ENCODE measurements at regions not wholly inside any gene's neighbourhood (a gene's known extent, or its start where the extent isn't known, plus 50 kb on each side); places are given as distances from the start of the nearest gene placed in this dataset.

DNA sequence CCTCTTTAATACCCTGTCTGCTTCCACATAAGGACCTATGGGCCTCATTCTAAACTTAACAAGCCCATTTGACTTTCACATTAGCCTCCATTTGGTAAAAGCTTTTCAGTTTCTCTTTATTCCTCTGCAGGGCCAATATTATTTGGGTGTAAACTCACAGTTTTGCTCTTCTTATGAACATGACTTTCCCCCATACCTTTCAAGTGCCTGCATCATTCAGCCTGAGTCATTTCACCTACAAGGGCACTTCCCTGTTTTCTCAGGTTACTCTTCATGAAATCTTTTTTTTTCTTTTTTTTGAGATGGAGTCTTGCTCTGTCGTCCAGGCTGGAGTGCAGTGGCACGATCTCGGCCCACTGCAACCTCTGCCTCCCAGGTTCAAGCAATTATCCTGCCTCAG lies 1258.1 kb upstream of the CELF2 start:
- TF ChIP-seq, protein P1, sequence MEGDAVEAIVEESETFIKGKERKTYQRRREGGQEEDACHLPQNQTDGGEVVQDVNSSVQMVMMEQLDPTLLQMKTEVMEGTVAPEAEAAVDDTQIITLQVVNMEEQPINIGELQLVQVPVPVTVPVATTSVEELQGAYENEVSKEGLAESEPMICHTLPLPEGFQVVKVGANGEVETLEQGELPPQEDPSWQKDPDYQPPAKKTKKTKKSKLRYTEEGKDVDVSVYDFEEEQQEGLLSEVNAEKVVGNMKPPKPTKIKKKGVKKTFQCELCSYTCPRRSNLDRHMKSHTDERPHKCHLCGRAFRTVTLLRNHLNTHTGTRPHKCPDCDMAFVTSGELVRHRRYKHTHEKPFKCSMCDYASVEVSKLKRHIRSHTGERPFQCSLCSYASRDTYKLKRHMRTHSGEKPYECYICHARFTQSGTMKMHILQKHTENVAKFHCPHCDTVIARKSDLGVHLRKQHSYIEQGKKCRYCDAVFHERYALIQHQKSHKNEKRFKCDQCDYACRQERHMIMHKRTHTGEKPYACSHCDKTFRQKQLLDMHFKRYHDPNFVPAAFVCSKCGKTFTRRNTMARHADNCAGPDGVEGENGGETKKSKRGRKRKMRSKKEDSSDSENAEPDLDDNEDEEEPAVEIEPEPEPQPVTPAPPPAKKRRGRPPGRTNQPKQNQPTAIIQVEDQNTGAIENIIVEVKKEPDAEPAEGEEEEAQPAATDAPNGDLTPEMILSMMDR (IDR thresholded peaks at IDR 0.05) = no peak
- no peaks in the 10 kb centered on the region for H3K9me3 ChIP-seq
- DNase-seq (no peak), FAIRE-seq (no peak), ATAC-seq (no peak)
- H3K4me1 ChIP-seq = no peaks in the 10 kb centered on the region
- WGBS, 2 donors = 68 to 77% methylated on average over 3 of the region's 3 CpGs
- intact Hi-C loops (cut with DNase I) = no loop called here
- no peaks in the 10 kb centered on the region for H3K27me3 ChIP-seq
- H3K27ac ChIP-seq = no peak overlapping the region
- no peak overlapping the region for H3K4me3 ChIP-seq
- H3K36me3 ChIP-seq = no peaks in the 10 kb centered on the region

- H3K9me3 ChIP-seq = no peaks in the 10 kb centered on the region
- DNase-seq (no peak), FAIRE-seq (no peak), ATAC-seq (no peak)
- H3K4me3 ChIP-seq = no peak overlapping the region
- WGBS, 2 donors = 74 to 75% methylated on average over 7 of the region's 7 CpGs
- no peak overlapping the region for H3K27ac ChIP-seq
- intact Hi-C loops (cut with DNase I) = no loop called here
- H3K27me3 ChIP-seq = no peaks in the 10 kb centered on the region
- H3K4me1 ChIP-seq = no peaks in the 10 kb centered on the region
- no peaks in the 10 kb centered on the region for H3K36me3 ChIP-seq
- TF ChIP-seq, protein P1 (IDR thresholded peaks at IDR 0.05) = no peak
These were observed 1254.6 kb upstream of the CELF2 start for GRCh38 chr10:9762966-9763656.

GRCh38 chr10:9766762-9767161 lies 1250.9 kb upstream of the CELF2 start:
- DNase-seq (no peak), ATAC-seq (no peak), FAIRE-seq (no peak)
- no peak overlapping the region for H3K4me3 ChIP-seq
- no peak overlapping the region for H3K27ac ChIP-seq
- no peaks in the 10 kb centered on the region for H3K27me3 ChIP-seq
- H3K36me3 ChIP-seq = no peaks in the 10 kb centered on the region
- H3K9me3 ChIP-seq = no peaks in the 10 kb centered on the region
- TF ChIP-seq, protein P1 (IDR thresholded peaks at IDR 0.05) = no peak
- intact Hi-C loops (cut with DNase I) = no loop called here
- H3K4me1 ChIP-seq = no peaks in the 10 kb centered on the region

GRCh38 chr10:9781666-9782065 lies 1236.0 kb upstream of the CELF2 start:
- ATAC-seq (no peak), DNase-seq (no peak), FAIRE-seq (no peak)
- no peaks in the 10 kb centered on the region for H3K4me1 ChIP-seq
- H3K27ac ChIP-seq = no peak overlapping the region
- TF ChIP-seq, protein P1 (IDR thresholded peaks at IDR 0.05) = no peak
- WGBS, 2 donors = 46 to 64% methylated on average over 2 of the region's 2 CpGs
- no peaks in the 10 kb centered on the region for H3K27me3 ChIP-seq
- intact Hi-C loops (cut with DNase I) = no loop called here
- H3K36me3 ChIP-seq = no peaks in the 10 kb centered on the region
- no peak overlapping the region for H3K4me3 ChIP-seq
- H3K9me3 ChIP-seq = no peaks in the 10 kb centered on the region

- no peak for FAIRE-seq
These were observed 1231.6 kb upstream of the CELF2 start for GRCh38 chr10:9786101-9786500.

More at GRCh38 chr10:9786101-9786500, 1231.6 kb upstream of the CELF2 start:
- DNase-seq (no peak), ATAC-seq (no peak)
- Histone ChIP-seq H3K36me3 (no peaks in the 10 kb centered on the region), H3K27me3 (no peaks in the 10 kb centered on the region), H3K27ac (no peak overlapping the region), H3K4me1 (no peaks in the 10 kb centered on the region), H3K4me3 (no peak overlapping the region), H3K9me3 (peaks cover 0 to 3% (median 0%) of the 10 kb centered on the region in 4 donors)
- 83 to 100% methylated on average over 1 of the region's 1 CpG for WGBS, 2 donors
- intact Hi-C loops (cut with DNase I) = no loop called here
- TF ChIP-seq, protein P1 (IDR thresholded peaks at IDR 0.05) = no peak
